Liver (tissue), 8 donors: ENCODE measurements at regions not wholly inside any gene's neighbourhood (a gene's known extent, or its start where the extent isn't known, plus 50 kb on each side); places are given as distances from the start of the nearest gene placed in this dataset.

Experiments
- DNase-seq: peaks from one replicate; pipeline ENCODE4 v3.0.0-alpha.2; 2017; ENCODE audit warnings: low spot score
- H3K27ac ChIP-seq, 2 donors: one replicate each; pipeline ENCODE4 v1.7.0; 2013; ENCODE audit warnings: inconsistent platforms in 2 of 2, low read length in 2 of 2, control low read depth in 1 of 2, low read depth in 1 of 2, mild to moderate bottlenecking in 1 of 2
- H3K27me3 ChIP-seq, 4 donors: one replicate each; pipeline versions ENCODE4 v1.6.1 to v1.7.0; 2013; ENCODE audit warnings: low read length in 3 of 4, inconsistent platforms in 1 of 4, mild to moderate bottlenecking in 1 of 4, moderate library complexity in 1 of 4; ENCODE audit not compliant: control insufficient read depth in 4 of 4, insufficient read depth in 4 of 4
- H3K36me3 ChIP-seq, 4 donors: one replicate each; pipeline versions ENCODE4 v1.6.1 to v1.7.0; 2013; ENCODE audit warnings: low read length in 3 of 4, mild to moderate bottlenecking in 3 of 4, low read depth in 1 of 4, moderate library complexity in 1 of 4; ENCODE audit not compliant: control insufficient read depth in 4 of 4, insufficient read depth in 3 of 4
- H3K4me1 ChIP-seq, 4 donors: one replicate each; pipeline versions ENCODE4 v1.6.1 to v1.7.0; 2013; ENCODE audit warnings: low read length in 3 of 4, mild to moderate bottlenecking in 3 of 4, moderate library complexity in 1 of 4; ENCODE audit not compliant: control insufficient read depth in 4 of 4, insufficient read depth in 4 of 4
- H3K4me3 ChIP-seq, 3 donors: one replicate each; pipeline versions ENCODE4 v1.6.1 to v1.7.0; 2013; ENCODE audit warnings: low read length in 3 of 3, control low read depth in 1 of 3, low read depth in 1 of 3, mild to moderate bottlenecking in 1 of 3
- H3K9ac ChIP-seq, 2 donors: one replicate each; pipeline ENCODE4 v1.7.0; 2013; ENCODE audit warnings: low read length in 2 of 2, mild to moderate bottlenecking in 2 of 2, moderate library complexity in 2 of 2, control low read depth in 1 of 2, low read depth in 1 of 2
- H3K9me3 ChIP-seq, 4 donors: one replicate each; pipeline versions ENCODE4 v1.6.1 to v1.7.0; 2013; ENCODE audit warnings: low read length in 3 of 4; ENCODE audit not compliant: control insufficient read depth in 4 of 4
- EGR1 ChIP-seq, 2 donors: IDR thresholded peaks; 2 replicates each; pipeline ENCODE4 v1.6.1; 2016 to 2018; ENCODE audit warnings: antibody characterized with exemption in 2 of 2, low read depth in 2 of 2
- FOXA1 ChIP-seq: IDR thresholded peaks from 2 replicates; pipeline ENCODE4 v1.6.1; 2016; ENCODE audit warnings: antibody characterized with exemption
- FOXA2 ChIP-seq: IDR thresholded peaks from 2 replicates; pipeline ENCODE4 v1.6.1; 2016; ENCODE audit warnings: antibody characterized with exemption
- GABPA ChIP-seq, 2 donors: IDR thresholded peaks in 1 of 2; conservative IDR thresholded peaks in 1 of 2; 2 replicates each; pipeline ENCODE4 v1.6.1; 2016; ENCODE audit warnings: antibody characterized with exemption in 2 of 2, mild to moderate bottlenecking in 1 of 2, moderate library complexity in 1 of 2
- HNF4A ChIP-seq, 2 donors: conservative IDR thresholded peaks; 2 replicates each; pipeline ENCODE4 v1.6.1; 2016; ENCODE audit warnings: antibody characterized with exemption in 2 of 2, mild to moderate bottlenecking in 2 of 2
- HNF4G ChIP-seq: IDR thresholded peaks from 2 replicates; pipeline ENCODE4 v1.6.1; 2016; ENCODE audit warnings: antibody characterized with exemption
- JUND ChIP-seq, 2 donors: IDR thresholded peaks; 2 replicates each; pipeline ENCODE4 v1.6.1; 2016; ENCODE audit warnings: antibody characterized with exemption in 2 of 2
- NR2F2 ChIP-seq: IDR thresholded peaks from 2 replicates; pipeline ENCODE4 v1.6.1; 2016; ENCODE audit warnings: antibody characterized with exemption
- RAD21 ChIP-seq, 2 donors: IDR thresholded peaks; 2 replicates each; pipeline ENCODE4 v1.6.1; 2016; ENCODE audit warnings: antibody characterized with exemption in 2 of 2, mild to moderate bottlenecking in 2 of 2
- RXRA ChIP-seq, 2 donors: IDR thresholded peaks; 2 replicates each; pipeline ENCODE4 v1.6.1; 2017 to 2018; ENCODE audit warnings: antibody characterized with exemption in 2 of 2, mild to moderate bottlenecking in 1 of 2
- SP1 ChIP-seq: IDR thresholded peaks from 2 replicates; pipeline ENCODE4 v1.6.1; 2018; ENCODE audit warnings: antibody characterized with exemption, mild to moderate bottlenecking
- TAF1 ChIP-seq: conservative IDR thresholded peaks from 2 replicates; pipeline ENCODE4 v1.6.1; 2016; ENCODE audit warnings: antibody characterized with exemption, mild to moderate bottlenecking
- YY1 ChIP-seq: IDR thresholded peaks from 2 replicates; pipeline ENCODE4 v1.6.1; 2016; ENCODE audit warnings: antibody characterized with exemption, mild to moderate bottlenecking
- WGBS: extraction: QIAGEN DNeasy Blood & Tissue Kit; methylation state at CpG from one replicate; pipeline ENCODE4 v1.1.7; 2013; 5-methylcytosine and 5-hydroxymethylcytosine counted together
- TF ChIP-seq, protein P1 (sequence below): IDR thresholded peaks from 2 replicates; pipeline ENCODE4 v1.6.1; 2016; ENCODE audit warnings: antibody characterized with exemption
- TF ChIP-seq, protein P2 (sequence below): IDR thresholded peaks from 2 replicates; pipeline ENCODE4 v1.6.1; 2016; ENCODE audit warnings: antibody characterized with exemption
- TF ChIP-seq, protein P3 (sequence below): IDR thresholded peaks from 2 replicates; pipeline ENCODE4 v1.6.1; 2016; ENCODE audit warnings: antibody characterized with exemption, mild to moderate bottlenecking
- TF ChIP-seq, protein P4 (sequence below): IDR thresholded peaks from 2 replicates; pipeline ENCODE4 v1.6.1; 2016; ENCODE audit warnings: antibody characterized with exemption
- TF ChIP-seq, protein P5 (sequence below): fragments of 150-350 bp; IDR thresholded peaks from 2 replicates; pipeline ENCODE4 v1.5.1; 2017; ENCODE audit warnings: improper control_type of control experiment, low read depth, low read length; ENCODE audit not compliant: missing input control
- donor health status: healthy.
- donor health status: healthy.
- donor health status: healthy.
- donor health status: healthy.
- donor health status: healthy.

DNA sequence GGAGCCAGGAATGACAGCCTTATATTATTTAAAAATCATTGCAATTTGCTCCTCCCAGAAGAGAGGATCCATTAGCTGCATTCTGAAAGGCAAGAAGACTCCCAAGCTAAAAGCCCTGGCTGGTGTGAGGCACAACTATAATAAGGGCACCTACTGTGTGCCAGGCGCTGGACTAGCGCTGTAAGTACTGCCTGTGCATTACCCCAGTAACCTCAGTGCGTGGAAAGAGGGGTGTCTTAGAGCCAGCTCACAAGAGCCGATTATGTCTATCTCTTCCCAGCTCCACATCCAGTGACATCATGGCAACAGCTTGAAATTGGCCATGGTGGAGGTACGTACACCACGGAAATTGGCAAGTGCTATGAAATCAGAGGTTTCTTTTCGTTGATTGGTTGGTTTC is 141.7 kb upstream of the IRF2BP2 start:
- H3K4me1 ChIP-seq, result peaks cover 0 to 4% (median 1%) of the 10 kb centered on the region in 4 donors
- no peaks in the 10 kb centered on the region for H3K27me3 ChIP-seq
- no peak for DNase-seq
- H3K36me3 ChIP-seq, result no peaks in the 10 kb centered on the region
- no peak overlapping the region for H3K27ac ChIP-seq
- H3K9ac ChIP-seq, result no peak overlapping the region
- 96% methylated on average over 7 of the region's 7 CpGs for WGBS
- TF ChIP-seq EGR1 (IDR thresholded peaks at IDR 0.05; ENCODE audit: low read depth in 2 of 2), result no peak
- no peak for TF ChIP-seq TAF1
- TF ChIP-seq, protein P1, sequence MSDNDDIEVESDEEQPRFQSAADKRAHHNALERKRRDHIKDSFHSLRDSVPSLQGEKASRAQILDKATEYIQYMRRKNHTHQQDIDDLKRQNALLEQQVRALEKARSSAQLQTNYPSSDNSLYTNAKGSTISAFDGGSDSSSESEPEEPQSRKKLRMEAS, result no peak
- no peak for TF ChIP-seq HNF4G
- TF ChIP-seq, protein P2, sequence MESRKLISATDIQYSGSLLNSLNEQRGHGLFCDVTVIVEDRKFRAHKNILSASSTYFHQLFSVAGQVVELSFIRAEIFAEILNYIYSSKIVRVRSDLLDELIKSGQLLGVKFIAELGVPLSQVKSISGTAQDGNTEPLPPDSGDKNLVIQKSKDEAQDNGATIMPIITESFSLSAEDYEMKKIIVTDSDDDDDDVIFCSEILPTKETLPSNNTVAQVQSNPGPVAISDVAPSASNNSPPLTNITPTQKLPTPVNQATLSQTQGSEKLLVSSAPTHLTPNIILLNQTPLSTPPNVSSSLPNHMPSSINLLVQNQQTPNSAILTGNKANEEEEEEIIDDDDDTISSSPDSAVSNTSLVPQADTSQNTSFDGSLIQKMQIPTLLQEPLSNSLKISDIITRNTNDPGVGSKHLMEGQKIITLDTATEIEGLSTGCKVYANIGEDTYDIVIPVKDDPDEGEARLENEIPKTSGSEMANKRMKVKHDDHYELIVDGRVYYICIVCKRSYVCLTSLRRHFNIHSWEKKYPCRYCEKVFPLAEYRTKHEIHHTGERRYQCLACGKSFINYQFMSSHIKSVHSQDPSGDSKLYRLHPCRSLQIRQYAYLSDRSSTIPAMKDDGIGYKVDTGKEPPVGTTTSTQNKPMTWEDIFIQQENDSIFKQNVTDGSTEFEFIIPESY, result no peak
- no peak for TF ChIP-seq YY1
- TF ChIP-seq JUND (IDR thresholded peaks at IDR 0.05), result no peak
- no peak for TF ChIP-seq NR2F2
- TF ChIP-seq GABPA (IDR thresholded peaks at IDR 0.05 in 1 of 2, conservative IDR thresholded peaks at IDR 0.05 in 1 of 2), result no peak
- no peak for TF ChIP-seq RAD21 (IDR thresholded peaks at IDR 0.05)
- no peak for TF ChIP-seq SP1
- TF ChIP-seq, protein P3, sequence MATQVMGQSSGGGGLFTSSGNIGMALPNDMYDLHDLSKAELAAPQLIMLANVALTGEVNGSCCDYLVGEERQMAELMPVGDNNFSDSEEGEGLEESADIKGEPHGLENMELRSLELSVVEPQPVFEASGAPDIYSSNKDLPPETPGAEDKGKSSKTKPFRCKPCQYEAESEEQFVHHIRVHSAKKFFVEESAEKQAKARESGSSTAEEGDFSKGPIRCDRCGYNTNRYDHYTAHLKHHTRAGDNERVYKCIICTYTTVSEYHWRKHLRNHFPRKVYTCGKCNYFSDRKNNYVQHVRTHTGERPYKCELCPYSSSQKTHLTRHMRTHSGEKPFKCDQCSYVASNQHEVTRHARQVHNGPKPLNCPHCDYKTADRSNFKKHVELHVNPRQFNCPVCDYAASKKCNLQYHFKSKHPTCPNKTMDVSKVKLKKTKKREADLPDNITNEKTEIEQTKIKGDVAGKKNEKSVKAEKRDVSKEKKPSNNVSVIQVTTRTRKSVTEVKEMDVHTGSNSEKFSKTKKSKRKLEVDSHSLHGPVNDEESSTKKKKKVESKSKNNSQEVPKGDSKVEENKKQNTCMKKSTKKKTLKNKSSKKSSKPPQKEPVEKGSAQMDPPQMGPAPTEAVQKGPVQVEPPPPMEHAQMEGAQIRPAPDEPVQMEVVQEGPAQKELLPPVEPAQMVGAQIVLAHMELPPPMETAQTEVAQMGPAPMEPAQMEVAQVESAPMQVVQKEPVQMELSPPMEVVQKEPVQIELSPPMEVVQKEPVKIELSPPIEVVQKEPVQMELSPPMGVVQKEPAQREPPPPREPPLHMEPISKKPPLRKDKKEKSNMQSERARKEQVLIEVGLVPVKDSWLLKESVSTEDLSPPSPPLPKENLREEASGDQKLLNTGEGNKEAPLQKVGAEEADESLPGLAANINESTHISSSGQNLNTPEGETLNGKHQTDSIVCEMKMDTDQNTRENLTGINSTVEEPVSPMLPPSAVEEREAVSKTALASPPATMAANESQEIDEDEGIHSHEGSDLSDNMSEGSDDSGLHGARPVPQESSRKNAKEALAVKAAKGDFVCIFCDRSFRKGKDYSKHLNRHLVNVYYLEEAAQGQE, result no peak
- TF ChIP-seq, protein P4, sequence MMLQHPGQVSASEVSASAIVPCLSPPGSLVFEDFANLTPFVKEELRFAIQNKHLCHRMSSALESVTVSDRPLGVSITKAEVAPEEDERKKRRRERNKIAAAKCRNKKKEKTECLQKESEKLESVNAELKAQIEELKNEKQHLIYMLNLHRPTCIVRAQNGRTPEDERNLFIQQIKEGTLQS, result no peak
- TF ChIP-seq RXRA (IDR thresholded peaks at IDR 0.05), result no peak
- TF ChIP-seq HNF4A (conservative IDR thresholded peaks at IDR 0.05), result no peak
- TF ChIP-seq, protein P5, sequence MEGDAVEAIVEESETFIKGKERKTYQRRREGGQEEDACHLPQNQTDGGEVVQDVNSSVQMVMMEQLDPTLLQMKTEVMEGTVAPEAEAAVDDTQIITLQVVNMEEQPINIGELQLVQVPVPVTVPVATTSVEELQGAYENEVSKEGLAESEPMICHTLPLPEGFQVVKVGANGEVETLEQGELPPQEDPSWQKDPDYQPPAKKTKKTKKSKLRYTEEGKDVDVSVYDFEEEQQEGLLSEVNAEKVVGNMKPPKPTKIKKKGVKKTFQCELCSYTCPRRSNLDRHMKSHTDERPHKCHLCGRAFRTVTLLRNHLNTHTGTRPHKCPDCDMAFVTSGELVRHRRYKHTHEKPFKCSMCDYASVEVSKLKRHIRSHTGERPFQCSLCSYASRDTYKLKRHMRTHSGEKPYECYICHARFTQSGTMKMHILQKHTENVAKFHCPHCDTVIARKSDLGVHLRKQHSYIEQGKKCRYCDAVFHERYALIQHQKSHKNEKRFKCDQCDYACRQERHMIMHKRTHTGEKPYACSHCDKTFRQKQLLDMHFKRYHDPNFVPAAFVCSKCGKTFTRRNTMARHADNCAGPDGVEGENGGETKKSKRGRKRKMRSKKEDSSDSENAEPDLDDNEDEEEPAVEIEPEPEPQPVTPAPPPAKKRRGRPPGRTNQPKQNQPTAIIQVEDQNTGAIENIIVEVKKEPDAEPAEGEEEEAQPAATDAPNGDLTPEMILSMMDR, result no peak
- TF ChIP-seq FOXA2, result no peak
- no peak for TF ChIP-seq FOXA1
- H3K9me3 ChIP-seq, result no peaks in the 10 kb centered on the region
- no peak overlapping the region for H3K4me3 ChIP-seq
